Upper lobe of right lung (tissue), 1 donor: ENCODE measurements at regions not wholly inside any gene's neighbourhood (a gene's known extent, or its start where the extent isn't known, plus 50 kb on each side); places are given as distances from the start of the nearest gene placed in this dataset.

Source experiments
- ATAC-seq: fragments of 200-7000 bp; cut with Tn5 transposase; one replicate; pipeline ENCODE4 v1.9.1; 2020; ENCODE audit warnings: mild to moderate bottlenecking, moderate library complexity
- DNase-seq: peaks from one replicate; pipeline ENCODE4 v3.0.0-alpha.2; 2020
- H3K27ac ChIP-seq: fragments of 200-600 bp; one replicate; pipeline ENCODE4 v1.8.0; 2022
- H3K27me3 ChIP-seq: fragments of 200-600 bp; one replicate; pipeline ENCODE4 v1.8.0; 2022; ENCODE audit warnings: mild to moderate bottlenecking
- H3K36me3 ChIP-seq: fragments of 200-600 bp; one replicate; pipeline ENCODE4 v1.8.0; 2022
- H3K4me1 ChIP-seq: fragments of 200-600 bp; one replicate; pipeline ENCODE4 v1.8.0; 2022
- H3K4me3 ChIP-seq: fragments of 200-600 bp; one replicate; pipeline ENCODE4 v1.8.0; 2022; ENCODE audit warnings: mild to moderate bottlenecking
- H3K9me3 ChIP-seq: fragments of 200-600 bp; one replicate; pipeline ENCODE4 v1.8.0; 2022
- CTCF ChIP-seq: fragments of 200-600 bp; IDR thresholded peaks from one replicate; pipeline ENCODE4 v1.8.0; 2022; ENCODE audit warnings: antibody characterized with exemption
- intact Hi-C: fragments of 100-400 bp; cut with DNase I; formaldehyde crosslinking; loops from one replicate; pipeline ENCODE4 v1.11.0; 2022
- donor health status: DM: no; HTN: yes; CAD: no; lungs with severe emphysema.

DNA sequence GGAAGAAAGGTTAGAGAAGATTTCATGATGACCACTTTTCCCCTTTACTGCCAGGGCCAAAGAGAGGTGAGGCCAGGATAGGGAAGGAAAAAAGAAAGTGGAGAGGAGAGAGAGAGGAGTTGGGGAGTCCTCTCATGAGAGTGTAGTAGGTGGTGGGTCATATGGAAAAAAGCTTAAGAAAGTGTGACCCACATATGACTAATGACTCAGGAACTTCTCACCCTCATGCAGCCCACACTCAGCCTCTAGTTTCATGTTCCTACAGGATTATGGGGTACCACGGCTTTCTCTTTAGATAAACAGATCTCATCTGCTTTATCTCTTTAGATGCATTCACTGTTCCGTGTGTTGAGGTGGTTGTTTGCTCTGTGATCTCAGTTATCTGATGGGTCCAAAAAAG, 462.5 kb upstream of the IGFBP3 start:
- intact Hi-C loops, result no loop called here
- TF ChIP-seq CTCF, result no peak
- Histone ChIP-seq H3K9me3 (no peaks in the 10 kb centered on the region), H3K4me3 (no peak overlapping the region), H3K27me3 (no peaks in the 10 kb centered on the region), H3K36me3 (no peaks in the 10 kb centered on the region), H3K27ac (no peak overlapping the region), H3K4me1 (no peaks in the 10 kb centered on the region)
- DNase-seq (no peak), ATAC-seq (no peak)

- Histone ChIP-seq H3K27ac (no peak overlapping the region), H3K36me3 (no peaks in the 10 kb centered on the region), H3K27me3 (no peaks in the 10 kb centered on the region), H3K4me3 (no peak overlapping the region), H3K9me3 (no peaks in the 10 kb centered on the region), H3K4me1 (no peaks in the 10 kb centered on the region)
- no peak for DNase-seq
- TF ChIP-seq CTCF, result no peak
- intact Hi-C loops, result no loop called here
- ATAC-seq, result no peak
These were observed 449.0 kb upstream of the IGFBP3 start for GRCh38 chr7:46369933-46370654.

DNA sequence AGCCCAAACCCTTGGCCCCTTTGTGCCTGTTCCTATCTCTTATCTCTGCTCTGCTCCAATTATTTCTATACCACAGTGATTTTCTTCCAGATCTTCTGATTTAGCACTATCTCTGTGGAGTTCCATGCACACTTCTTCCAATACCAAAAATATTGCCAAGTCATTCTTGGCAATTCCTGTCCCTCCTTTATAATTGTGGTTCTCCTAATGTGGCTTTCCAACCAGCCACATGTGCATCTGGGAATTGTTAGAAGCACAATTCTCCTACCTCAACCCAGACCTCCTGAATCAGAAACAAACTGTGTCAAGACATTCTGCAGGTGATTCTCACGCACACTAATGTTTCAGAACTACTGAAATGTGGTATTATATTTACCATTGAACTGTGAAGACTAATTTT, 447.8 kb upstream of the IGFBP3 start:
- Histone ChIP-seq H3K27ac (no peak overlapping the region), H3K4me3 (no peak overlapping the region), H3K4me1 (no peaks in the 10 kb centered on the region), H3K27me3 (no peaks in the 10 kb centered on the region), H3K9me3 (no peaks in the 10 kb centered on the region), H3K36me3 (no peaks in the 10 kb centered on the region)
- TF ChIP-seq CTCF, result no peak
- ATAC-seq (no peak), DNase-seq (no peak)
- intact Hi-C loops, result no loop called here

DNA sequence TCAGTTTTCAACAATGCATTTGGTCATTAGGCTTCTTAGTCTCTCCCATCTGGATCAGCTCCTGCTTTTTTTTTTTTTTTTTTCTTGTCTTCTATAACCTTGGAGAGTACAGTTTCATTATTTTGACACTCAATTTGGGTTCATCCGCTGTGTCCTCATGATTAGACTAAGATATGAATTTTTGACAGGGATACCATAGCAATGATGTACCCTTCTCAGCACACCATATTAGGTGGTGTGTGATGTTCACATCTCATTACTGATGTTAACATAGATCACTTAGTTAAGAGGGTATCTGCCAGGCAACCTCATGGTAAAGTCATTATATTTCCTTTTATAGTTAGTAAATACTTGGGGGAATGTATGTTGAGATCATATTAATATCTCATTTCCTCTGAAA, 445.5 kb upstream of the IGFBP3 start:
- Histone ChIP-seq H3K36me3 (no peaks in the 10 kb centered on the region), H3K4me3 (no peak overlapping the region), H3K4me1 (no peaks in the 10 kb centered on the region), H3K27me3 (no peaks in the 10 kb centered on the region), H3K9me3 (no peaks in the 10 kb centered on the region), H3K27ac (no peak overlapping the region)
- intact Hi-C loops, result no loop called here
- no peak for ATAC-seq
- no peak for DNase-seq
- no peak for TF ChIP-seq CTCF

DNA sequence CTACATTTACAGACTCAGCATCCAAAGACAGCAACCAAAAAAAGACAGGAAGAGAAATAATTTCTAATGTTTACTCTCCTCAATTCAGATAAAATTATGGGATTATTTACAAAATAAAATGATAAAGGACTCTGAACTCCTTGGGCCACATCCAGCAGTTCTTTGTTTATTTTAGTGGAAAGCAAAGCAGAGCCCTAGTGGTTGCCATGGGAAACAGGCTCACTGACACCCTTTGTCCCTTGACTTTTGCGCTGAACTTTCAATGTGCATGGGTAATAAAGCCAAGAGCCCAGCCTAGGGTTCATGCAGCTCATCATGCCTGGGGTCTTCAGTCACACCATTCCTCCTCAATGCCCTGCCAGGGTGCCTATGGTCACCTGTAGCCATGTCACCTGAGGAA, 442.6 kb upstream of the IGFBP3 start:
- no peak overlapping the region for H3K27ac ChIP-seq
- H3K36me3 ChIP-seq, result no peaks in the 10 kb centered on the region
- ATAC-seq (no peak), DNase-seq (no peak)
- H3K4me3 ChIP-seq, result no peak overlapping the region
- H3K27me3 ChIP-seq, result no peaks in the 10 kb centered on the region
- no peaks in the 10 kb centered on the region for H3K9me3 ChIP-seq
- H3K4me1 ChIP-seq, result no peaks in the 10 kb centered on the region
- no peak for TF ChIP-seq CTCF
- intact Hi-C loops, result no loop called here

DNA sequence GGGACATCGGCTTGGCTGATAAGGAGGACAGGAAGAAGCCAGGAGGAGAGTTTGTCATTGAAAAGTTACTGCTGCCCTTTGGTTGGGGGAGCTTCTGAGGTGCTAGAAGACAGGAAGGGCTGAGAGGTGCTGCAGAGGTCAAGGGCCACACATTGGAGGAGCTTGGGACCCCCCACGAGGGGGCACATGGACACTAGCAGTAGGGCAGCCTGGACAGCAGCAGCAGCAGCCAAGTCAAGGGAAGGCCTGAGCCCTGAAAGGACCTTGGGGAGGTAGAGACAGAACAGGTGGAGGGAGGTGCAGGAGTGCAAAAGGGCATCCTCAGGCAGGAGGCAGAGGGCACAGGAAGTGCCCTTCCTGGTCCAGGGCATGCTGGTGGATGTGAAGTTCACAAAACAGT, 439.7 kb upstream of the IGFBP3 start:
- Histone ChIP-seq H3K9me3 (no peaks in the 10 kb centered on the region), H3K27ac (no peak overlapping the region), H3K27me3 (no peaks in the 10 kb centered on the region), H3K36me3 (no peaks in the 10 kb centered on the region), H3K4me1 (no peaks in the 10 kb centered on the region), H3K4me3 (no peak overlapping the region)
- ATAC-seq (no peak), DNase-seq (no peak)
- intact Hi-C loops, result no loop called here
- no peak for TF ChIP-seq CTCF
